GM12878 (cell line): ENCODE measurements at regions not wholly inside any gene's neighbourhood (a gene's known extent, or its start where the extent isn't known, plus 50 kb on each side); places are given as distances from the start of the nearest gene placed in this dataset.
A peak's percentile ranks its signal among the peaks of the same experiment; 100 is the strongest.

ENCODE experiments used
- ATAC-seq: fragments of 200-7000 bp; cut with Tn5 transposase; 3 replicates; pipeline ENCODE4 v1.9.1; 2020; ENCODE audit warnings: mild to moderate bottlenecking, moderate library complexity
- BruUV-seq: library from RNA; stranded (reverse); fragments of 400-500 nt; replicated peaks from 2 replicates; lab custom pipeline; 2021; lab: Mats Ljungman, UMichigan
- CTCF ChIA-PET: fragments of 300-600 bp; sonication (Branson Sonifier 250); formaldehyde crosslinking; extraction: SDS; loops from one replicate; lab custom pipeline; 2021; ENCODE audit warnings: inconsistent platforms; lab: Yijun Ruan, JAX
- POLR2A ChIA-PET: fragments of 350-600 bp; formaldehyde crosslinking; extraction: SDS; loops from one replicate; lab custom pipeline; 2021; ENCODE audit warnings: inconsistent platforms; lab: Charles Lee
- RAD21 ChIA-PET: fragments of 300-600 bp; sonication (Branson Sonifier 250); formaldehyde crosslinking; loops from one replicate; lab custom pipeline; 2023; ENCODE audit warnings: antibody characterized with exemption; ENCODE audit not compliant: unreplicated experiment; lab: Charles Lee
- SMC1A ChIA-PET: fragments of 300-600 bp; sonication (Branson Sonifier 250); formaldehyde crosslinking; loops from one replicate; lab custom pipeline; 2023; ENCODE audit not compliant: unreplicated experiment, uncharacterized antibody; lab: Charles Lee
- DNase-seq: peaks from one replicate; pipeline ENCODE4 v3.0.0-alpha.2; 2011; ENCODE audit warnings: low read depth, low spot score
- FAIRE-seq: peaks from 3 replicates; lab custom pipeline; 2011; peaks lifted over from hg19 to GRCh38; lab: Jason Lieb, UNC
- H2AFZ ChIP-seq: 2 replicates; pipeline ENCODE4 v1.6.0; 2011; ENCODE audit warnings: low read depth, low read length, control low read depth; ENCODE audit not compliant: control insufficient read depth
- H3K27ac ChIP-seq: 2 replicates; pipeline ENCODE4 v1.5.1; 2011; ENCODE audit warnings: control low read depth; ENCODE audit not compliant: control insufficient read depth, insufficient read depth
- H3K27me3 ChIP-seq, 2 experiments: replicated peaks in 1 of 2; 2 replicates each; pipeline versions ENCODE4 v1.6.0 to v1.6.1; 2011; ENCODE audit warnings: low read length in 1 of 2; ENCODE audit not compliant: control insufficient read depth in 2 of 2, insufficient read depth in 2 of 2
- H3K36me3 ChIP-seq, 2 experiments: 2 replicates each; pipeline ENCODE4 v1.5.1; 2011; ENCODE audit warnings: low read length in 1 of 2; ENCODE audit not compliant: control insufficient read depth in 2 of 2, insufficient read depth in 2 of 2
- H3K4me1 ChIP-seq: 2 replicates; pipeline ENCODE4 v1.6.1; 2011; ENCODE audit warnings: mild to moderate bottlenecking, low read length, moderate library complexity, mixed read lengths; ENCODE audit not compliant: control insufficient read depth, insufficient read depth
- H3K4me2 ChIP-seq: 2 replicates; pipeline ENCODE4 v1.6.0; 2011; ENCODE audit warnings: control low read depth; ENCODE audit not compliant: control insufficient read depth, insufficient read depth
- H3K4me3 ChIP-seq: fragments of 200-600 bp; sonication (generic); 2 replicates; pipeline ENCODE4 v1.5.1; 2016
- H3K79me2 ChIP-seq: 2 replicates; pipeline ENCODE4 v1.6.0; 2011; ENCODE audit warnings: low read length; ENCODE audit not compliant: control insufficient read depth, insufficient read depth
- H3K9ac ChIP-seq: 2 replicates; pipeline ENCODE4 v1.8.0; 2011; ENCODE audit warnings: low read length, control low read depth, mixed read lengths; ENCODE audit not compliant: control insufficient read depth, insufficient read depth
- H3K9me3 ChIP-seq: replicated peaks from 3 replicates; pipeline ENCODE4 v1.5.1; 2011; ENCODE audit warnings: mild to moderate bottlenecking, low read length; ENCODE audit not compliant: control insufficient read depth, insufficient read depth
- H4K20me1 ChIP-seq: 2 replicates; pipeline ENCODE4 v1.6.0; 2011; ENCODE audit not compliant: control insufficient read depth, insufficient read depth
- BCLAF1 ChIP-seq: fragments of 450-650 bp; IDR thresholded peaks from 2 replicates; pipeline ENCODE4 v1.6.1; 2017; ENCODE audit warnings: antibody characterized with exemption, mild to moderate bottlenecking, moderate library complexity
- CREM ChIP-seq: IDR thresholded peaks from 2 replicates; pipeline ENCODE4 v1.6.1; 2014; ENCODE audit warnings: antibody characterized with exemption, low read depth
- FOS ChIP-seq: IDR thresholded peaks from 3 replicates; pipeline ENCODE4 v1.6.1; 2011; ENCODE audit warnings: borderline replicate concordance; ENCODE audit not compliant: insufficient read length; ENCODE audit errors: extremely low read depth
- FOXK2 ChIP-seq: fragments of 450-650 bp; IDR thresholded peaks from 2 replicates; pipeline ENCODE4 v1.6.1; 2017; ENCODE audit warnings: mild to moderate bottlenecking, moderate library complexity
- FOXM1 ChIP-seq: IDR thresholded peaks from 2 replicates; pipeline ENCODE4 v1.6.1; 2012; ENCODE audit warnings: low read depth, mild to moderate bottlenecking, inconsistent platforms, low read length, moderate library complexity
- MAX ChIP-seq: IDR thresholded peaks from 2 replicates; pipeline ENCODE4 v1.6.1; 2012; ENCODE audit warnings: low read depth, low read length, improper control_type of control experiment
- MEF2A ChIP-seq: IDR thresholded peaks from 2 replicates; pipeline ENCODE4 v1.6.1; 2011; ENCODE audit warnings: low read depth, mild to moderate bottlenecking, low read length, moderate library complexity; ENCODE audit not compliant: insufficient read depth
- MTA2 ChIP-seq: fragments of 450-650 bp; IDR thresholded peaks from 2 replicates; pipeline ENCODE4 v1.6.1; 2016; ENCODE audit warnings: low read depth, mild to moderate bottlenecking, moderate library complexity
- NR2C2 ChIP-seq: IDR thresholded peaks from 2 replicates; pipeline ENCODE4 v1.6.1; 2011; ENCODE audit warnings: borderline replicate concordance, low read depth; ENCODE audit not compliant: control insufficient read depth, insufficient read length
- RAD21 ChIP-seq: IDR thresholded peaks from 2 replicates; pipeline ENCODE4 v1.6.1; 2011; ENCODE audit warnings: mild to moderate bottlenecking, low read depth, low read length, moderate library complexity; ENCODE audit not compliant: insufficient read depth
- RUNX3 ChIP-seq: IDR thresholded peaks from 2 replicates; pipeline ENCODE4 v1.6.1; 2012; ENCODE audit warnings: low read length, inconsistent platforms
- SIN3A ChIP-seq: IDR thresholded peaks from 2 replicates; pipeline ENCODE4 v1.6.1; 2012; ENCODE audit warnings: low read depth, low read length, improper control_type of control experiment
- SMAD5 ChIP-seq: IDR thresholded peaks from 2 replicates; pipeline ENCODE4 v1.6.1; 2016; ENCODE audit warnings: antibody characterized with exemption, low read depth
- TARDBP ChIP-seq: IDR thresholded peaks from 2 replicates; pipeline ENCODE4 v1.6.1; 2016; ENCODE audit warnings: borderline replicate concordance
- TBL1XR1 ChIP-seq: IDR thresholded peaks from 2 replicates; pipeline ENCODE4 v1.6.1; 2012; ENCODE audit warnings: low read depth, low read length, improper control_type of control experiment
- TCF12 ChIP-seq: IDR thresholded peaks from 2 replicates; pipeline ENCODE4 v1.6.1; 2011; ENCODE audit warnings: low read depth, mild to moderate bottlenecking, low read length
- WGBS: methylation state at CpG from one replicate; pipeline ENCODE4 v1.1.6; 2016; ENCODE audit warnings: low lambda C conversion rate; ENCODE audit not compliant: insufficient replicate concordance, insufficient coverage; ENCODE audit errors: missing lambda C conversion rate; 5-methylcytosine and 5-hydroxymethylcytosine counted together
- in situ Hi-C: fragments of 300-500 bp; cut with MboI; formaldehyde crosslinking; loops from 9 replicates; pipeline ENCODE4 v1.14.3; 2018; ENCODE audit warnings: mixed read lengths
- intact Hi-C: fragments of 100-400 bp; cut with micrococcal nuclease; formaldehyde crosslinking; loops from one replicate; pipeline ENCODE4 v1.14.2; 2022; ENCODE audit not compliant: unreplicated experiment
- TF ChIP-seq, protein P1 (sequence below): IDR thresholded peaks from 2 replicates; pipeline ENCODE4 v1.6.1; 2011; ENCODE audit warnings: low read depth, low read length, improper control_type of control experiment, borderline replicate concordance

GRCh38 chrX:77003956-77004355, 443.2 kb upstream of the FGF16 start:
- no peaks in the 10 kb centered on the region for H3K4me1 ChIP-seq
- H3K36me3 ChIP-seq: no peaks in the 10 kb centered on the region
- BruUV-seq: no TSS peak
- ChIA-PET SMC1A (interaction anchor here (0.8 to 1.6 kb wide), 2 partner anchors 9 to 15 kb away, joined by 3 read pairs; no protein-coding TSS in a partner anchor), RAD21 (no interaction called here), POLR2A (no interaction called here), CTCF (no interaction called here)
- DNase-seq (no peak), FAIRE-seq (no peak), ATAC-seq (no peak)
- no peaks in the 10 kb centered on the region for H4K20me1 ChIP-seq
- no peak overlapping the region for H3K4me2 ChIP-seq
- H3K27ac ChIP-seq: no peak overlapping the region
- 8% methylated on average over 3 of the region's 3 CpGs for WGBS
- no peaks in the 10 kb centered on the region for H3K9me3 ChIP-seq
- 0 out of 2 replicates have a peak, but pooled peaks have one; percentile 12 for TF ChIP-seq TCF12
- TF ChIP-seq FOXK2: no peak
- peak; percentile 64 for TF ChIP-seq RUNX3
- no peak for TF ChIP-seq MAX
- TF ChIP-seq FOS: no peak
- H3K4me3 ChIP-seq: no peak overlapping the region
- intact Hi-C loops: no loop called here
- H3K9ac ChIP-seq: no peak overlapping the region
- H3K79me2 ChIP-seq: no peaks in the 10 kb centered on the region
- in situ Hi-C loops: no loop called here
- H2AFZ ChIP-seq: no peak overlapping the region
- H3K27me3 ChIP-seq: no peaks in the 10 kb centered on the region

DNA sequence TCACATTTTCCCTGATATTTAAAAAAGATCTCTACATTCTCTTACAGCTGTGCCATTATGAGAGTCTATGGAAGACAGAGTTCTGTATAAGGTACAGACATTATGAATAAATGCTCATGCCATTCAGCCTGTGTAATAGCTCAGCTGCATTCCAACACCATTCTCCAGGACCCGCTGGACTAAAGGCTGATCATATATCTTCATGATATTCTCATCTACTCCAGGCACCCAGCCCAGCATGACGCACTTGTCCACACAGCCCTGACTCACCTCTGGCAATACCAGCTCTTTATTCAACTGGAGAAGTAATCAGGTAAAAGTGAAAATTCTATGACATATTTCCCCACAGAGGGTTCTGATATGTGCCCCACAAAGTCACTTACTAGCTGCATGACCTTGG, 437.5 kb upstream of the FGF16 start:
- Histone ChIP-seq H3K36me3 (no peaks in the 10 kb centered on the region), H4K20me1 (no peaks in the 10 kb centered on the region), H3K4me1 (no peaks in the 10 kb centered on the region), H3K9ac (no peak overlapping the region), H3K4me3 (no peak overlapping the region), H3K4me2 (no peak overlapping the region), H3K79me2 (no peaks in the 10 kb centered on the region), H3K9me3 (no peaks in the 10 kb centered on the region), H3K27me3 (no peaks in the 10 kb centered on the region), H3K27ac (no peak overlapping the region), H2AFZ (no peak overlapping the region)
- POLR2A ChIA-PET: no interaction called here
- no peak for FAIRE-seq
- intact Hi-C loops (no loop called here), in situ Hi-C loops (no loop called here)
- 3% methylated on average over 2 of the region's 2 CpGs for WGBS
- BruUV-seq: no TSS peak
- SMC1A ChIA-PET: no interaction called here
- ATAC-seq: no peak
- DNase-seq: no peak
- CTCF ChIA-PET: no interaction called here
- RAD21 ChIA-PET: no interaction called here
- TF ChIP-seq, protein P1, sequence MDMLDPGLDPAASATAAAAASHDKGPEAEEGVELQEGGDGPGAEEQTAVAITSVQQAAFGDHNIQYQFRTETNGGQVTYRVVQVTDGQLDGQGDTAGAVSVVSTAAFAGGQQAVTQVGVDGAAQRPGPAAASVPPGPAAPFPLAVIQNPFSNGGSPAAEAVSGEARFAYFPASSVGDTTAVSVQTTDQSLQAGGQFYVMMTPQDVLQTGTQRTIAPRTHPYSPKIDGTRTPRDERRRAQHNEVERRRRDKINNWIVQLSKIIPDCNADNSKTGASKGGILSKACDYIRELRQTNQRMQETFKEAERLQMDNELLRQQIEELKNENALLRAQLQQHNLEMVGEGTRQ: no peak
- TF ChIP-seq MTA2 (no peak), TBL1XR1 (no peak), CREM (no peak), SIN3A (no peak), TARDBP (no peak), SMAD5 (no peak), FOXM1 (no peak), NR2C2 (no peak), BCLAF1 (no peak), RAD21 (no peak), MEF2A (no peak)
